ENCODE measurements at regions not wholly inside any gene's neighbourhood (a gene's known extent, or its start where the extent isn't known, plus 50 kb on each side); places are given as distances from the start of the nearest gene placed in this dataset.

GRCh38 chr14:58944968-58945356 is 243.5 kb upstream of the DAAM1 start:
- TF ChIP-seq CTCF (IDR thresholded peaks at IDR 0.05; ENCODE audit: borderline replicate concordance, extremely low read depth, low read length, poor library complexity, severe bottlenecking), result no peak
- TF ChIP-seq EZH2 (IDR thresholded peaks at IDR 0.05; ENCODE audit: borderline replicate concordance, low read depth, low read length, severe bottlenecking), result no peak

All from DND-41 (cell line).